Epithelial cell of esophagus (primary cell): ENCODE measurements at regions not wholly inside any gene's neighbourhood (a gene's known extent, or its start where the extent isn't known, plus 50 kb on each side); places are given as distances from the start of the nearest gene placed in this dataset.
"Not testable (repeated sequence)": the region's sequence is repeated elsewhere in the genome, so short reads cannot be mapped to it uniquely, and the experiment has no call there.

Experiments
- DNase-seq: peaks from one replicate; pipeline ENCODE4 v3.0.0; 2010; ENCODE audit warnings: low read depth
- H3K4me3 ChIP-seq: 2 replicates; pipeline ENCODE4 v1.5.1; 2011; ENCODE audit warnings: mild to moderate bottlenecking, low read length, control low read depth
- TF ChIP-seq, protein P1 (sequence below): IDR thresholded peaks from 2 replicates; pipeline ENCODE4 v1.5.1; 2011; ENCODE audit warnings: low read depth, mild to moderate bottlenecking, low read length, control low read depth, inconsistent platforms; ENCODE audit not compliant: insufficient read depth; ENCODE audit errors: missing control alignments

DNA sequence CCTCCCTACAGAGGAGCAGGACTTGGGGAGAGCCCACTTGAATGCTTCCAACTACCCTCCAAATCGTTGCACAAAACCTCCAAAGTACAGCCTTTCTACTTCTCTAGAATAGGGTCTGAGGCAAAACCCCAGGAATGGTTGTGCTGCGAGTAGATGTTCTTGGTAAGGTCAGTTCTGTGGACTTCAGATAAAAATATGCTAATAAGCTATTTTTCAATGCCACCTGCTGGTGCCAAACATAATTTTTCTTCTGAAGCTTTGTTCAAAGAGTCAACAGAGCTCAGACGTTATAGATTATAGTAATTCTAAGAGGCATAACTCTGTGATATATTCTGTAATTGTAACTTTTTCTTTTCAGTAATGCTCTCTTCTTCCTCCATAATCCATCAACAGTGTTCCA lies 425.7 kb downstream of the GPAT3 start:
- no peak overlapping the region for H3K4me3 ChIP-seq
- peak; percentile 43 for DNase-seq
- TF ChIP-seq, protein P1, sequence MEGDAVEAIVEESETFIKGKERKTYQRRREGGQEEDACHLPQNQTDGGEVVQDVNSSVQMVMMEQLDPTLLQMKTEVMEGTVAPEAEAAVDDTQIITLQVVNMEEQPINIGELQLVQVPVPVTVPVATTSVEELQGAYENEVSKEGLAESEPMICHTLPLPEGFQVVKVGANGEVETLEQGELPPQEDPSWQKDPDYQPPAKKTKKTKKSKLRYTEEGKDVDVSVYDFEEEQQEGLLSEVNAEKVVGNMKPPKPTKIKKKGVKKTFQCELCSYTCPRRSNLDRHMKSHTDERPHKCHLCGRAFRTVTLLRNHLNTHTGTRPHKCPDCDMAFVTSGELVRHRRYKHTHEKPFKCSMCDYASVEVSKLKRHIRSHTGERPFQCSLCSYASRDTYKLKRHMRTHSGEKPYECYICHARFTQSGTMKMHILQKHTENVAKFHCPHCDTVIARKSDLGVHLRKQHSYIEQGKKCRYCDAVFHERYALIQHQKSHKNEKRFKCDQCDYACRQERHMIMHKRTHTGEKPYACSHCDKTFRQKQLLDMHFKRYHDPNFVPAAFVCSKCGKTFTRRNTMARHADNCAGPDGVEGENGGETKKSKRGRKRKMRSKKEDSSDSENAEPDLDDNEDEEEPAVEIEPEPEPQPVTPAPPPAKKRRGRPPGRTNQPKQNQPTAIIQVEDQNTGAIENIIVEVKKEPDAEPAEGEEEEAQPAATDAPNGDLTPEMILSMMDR: peak; percentile 38

DNA sequence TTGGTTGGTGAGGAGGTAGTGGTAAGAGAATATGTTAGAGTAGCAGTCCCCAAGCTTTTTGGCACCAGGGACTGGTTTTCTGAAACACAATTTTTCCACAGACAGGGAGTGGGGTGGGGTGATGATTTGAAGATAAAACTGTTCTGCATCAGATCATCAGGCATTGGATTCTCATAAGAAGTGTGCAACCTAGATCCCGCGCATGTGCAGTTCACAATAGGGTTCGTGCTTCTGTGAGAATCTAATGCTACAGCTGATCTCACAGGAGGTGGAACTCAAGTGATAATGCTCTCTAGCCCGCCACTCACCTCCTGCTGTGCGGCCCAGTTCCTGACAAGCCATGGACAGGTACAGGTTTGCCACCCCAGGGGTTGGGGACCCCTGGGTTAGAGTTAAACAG lies 423.3 kb downstream of the GPAT3 start:
- no peak for DNase-seq
- no peak overlapping the region for H3K4me3 ChIP-seq
- TF ChIP-seq, protein P1: no peak

DNA sequence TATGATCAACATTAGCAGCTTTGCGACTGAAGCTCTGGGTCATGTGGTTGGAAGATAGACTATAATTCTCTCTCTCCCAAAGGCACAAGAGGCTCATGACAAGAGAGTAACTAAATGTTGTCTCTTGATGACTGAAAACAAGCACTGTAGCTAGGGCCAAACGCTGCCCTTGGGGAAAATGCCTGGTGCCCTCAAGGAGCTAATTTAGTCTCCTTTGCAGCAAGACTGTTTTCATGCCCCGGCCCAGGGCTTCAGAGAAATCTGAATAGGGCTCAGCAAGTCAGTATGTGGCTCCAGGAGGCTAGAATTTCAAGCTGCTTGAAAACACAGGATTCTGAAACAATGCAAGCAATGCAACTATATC lies 411.9 kb downstream of the GPAT3 start:
- no peak overlapping the region for H3K4me3 ChIP-seq
- no peak for DNase-seq
- TF ChIP-seq, protein P1: no peak

DNA sequence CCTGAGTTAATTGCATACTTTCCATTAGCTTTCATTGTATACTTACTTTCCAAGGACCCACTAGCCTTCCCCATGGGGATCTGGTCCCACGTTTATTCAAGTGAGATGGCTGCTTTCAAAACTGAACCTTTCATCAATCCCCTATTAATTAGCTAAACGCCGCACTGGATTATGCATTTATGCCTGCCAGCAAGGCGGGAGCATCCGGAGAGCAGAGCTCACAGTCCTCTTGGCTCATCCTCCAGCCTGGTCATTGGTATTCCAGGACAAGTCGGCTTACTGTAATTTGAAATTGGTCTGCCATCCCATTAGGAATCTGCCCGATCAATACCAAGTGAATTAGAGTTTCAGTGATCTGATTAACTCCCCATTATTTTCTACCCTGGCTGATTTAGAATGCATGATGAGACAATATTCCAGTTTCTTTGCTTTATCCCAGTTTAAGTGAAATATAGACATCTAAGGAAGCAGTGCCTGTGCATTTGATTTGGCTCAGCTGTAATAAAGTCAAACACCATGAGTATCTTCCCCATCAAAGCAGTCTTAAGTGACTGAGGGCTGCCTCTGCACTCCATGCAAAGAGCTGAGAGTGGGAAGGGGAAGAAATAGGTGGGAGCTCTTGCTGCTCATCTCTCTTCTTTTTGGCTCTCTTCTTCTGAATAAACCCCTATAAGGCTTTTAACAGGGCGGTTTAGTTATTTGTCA lies 411.4 kb downstream of the GPAT3 start:
- H3K4me3 ChIP-seq: no peak overlapping the region
- TF ChIP-seq, protein P1: no peak
- DNase-seq: no peak

DNA sequence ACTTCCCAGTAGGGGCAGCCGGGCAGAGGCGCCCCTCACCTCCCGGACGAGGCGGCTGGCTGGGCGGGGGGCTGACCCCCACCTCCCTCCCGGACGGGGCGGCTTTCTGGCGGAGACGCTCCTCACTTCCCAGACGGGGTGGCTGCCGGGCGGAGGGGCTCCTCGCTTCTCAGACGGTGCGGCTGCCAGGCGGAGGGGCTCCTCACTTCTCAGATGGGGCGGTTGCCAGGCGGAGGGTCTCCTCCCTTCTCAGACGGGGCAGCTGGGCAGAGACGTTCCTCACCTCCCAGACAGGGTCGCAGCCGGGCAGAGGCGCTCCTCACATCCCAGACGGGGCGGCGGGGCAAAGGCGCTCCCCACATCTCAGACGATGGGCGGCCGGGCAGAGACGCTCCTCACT lies 407.8 kb downstream of the GPAT3 start:
- not testable (repeated sequence) for H3K4me3 ChIP-seq, DNase-seq

- peak; percentile 48 for DNase-seq
- H3K4me3 ChIP-seq: no peak overlapping the region
Observed at GRCh38 chr4:83932750-83933391, 397.0 kb downstream of the GPAT3 start.

DNA sequence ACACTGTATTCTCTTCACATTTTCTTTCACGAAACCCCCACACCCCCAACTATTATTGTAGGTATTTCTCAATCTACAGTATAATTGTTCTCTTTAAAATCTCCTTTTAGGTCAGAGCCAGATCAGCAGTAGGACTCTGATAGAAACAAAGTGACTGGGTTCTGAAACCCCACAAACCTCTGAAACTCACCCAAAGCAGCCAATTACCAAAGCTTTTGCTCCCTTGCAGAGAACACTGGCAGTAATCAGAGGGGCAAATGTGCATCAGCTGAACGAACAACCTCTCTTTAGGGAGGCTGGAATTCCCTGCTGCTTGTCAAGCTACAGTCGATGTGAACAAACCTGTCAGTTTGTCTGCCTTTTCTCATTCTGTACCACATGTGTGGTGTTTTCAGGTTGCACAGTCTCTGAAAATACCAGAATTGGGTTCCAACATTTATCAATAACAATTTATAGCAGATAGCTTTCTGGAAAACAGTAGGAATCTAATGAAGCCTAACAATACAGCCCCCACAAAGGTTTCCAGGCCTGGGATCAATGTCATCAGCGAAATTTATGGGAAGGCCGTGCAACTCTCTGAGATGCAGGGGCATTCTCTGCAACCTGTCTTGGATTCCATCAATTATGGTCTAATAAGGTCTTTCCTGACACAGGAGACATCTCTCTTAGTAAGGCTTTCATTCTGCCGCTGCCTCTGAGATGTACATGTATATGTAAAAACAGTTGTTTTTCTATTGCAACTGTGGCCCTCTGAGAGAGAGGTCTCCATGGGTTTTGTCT lies 395.9 kb downstream of the GPAT3 start:
- DNase-seq: no peak
- TF ChIP-seq, protein P1: no peak
- no peak overlapping the region for H3K4me3 ChIP-seq

More at GRCh38 chr4:83932750-83933391, 397.0 kb downstream of the GPAT3 start:
- TF ChIP-seq, protein P1: no peak
